Gastroesophageal sphincter (tissue), 4 donors: ENCODE measurements at regions not wholly inside any gene's neighbourhood (a gene's known extent, or its start where the extent isn't known, plus 50 kb on each side); places are given as distances from the start of the nearest gene placed in this dataset.

ENCODE experiments used
- ATAC-seq: fragments of 150-250 bp; one replicate; pipeline ENCODE4 v1.9.1; 2016; ENCODE audit warnings: mild to moderate bottlenecking, moderate library complexity
- H3K27ac ChIP-seq, 4 donors: fragments of 200-600 bp; sonication (generic) in 3 of 4; 1 replicate in 3 of 4; 2 replicates in 1 of 4; pipeline ENCODE4 v1.5.1; 2016 to 2019
- H3K27me3 ChIP-seq: fragments of 200-600 bp; sonication (generic); one replicate; pipeline ENCODE4 v1.5.1; 2019
- H3K36me3 ChIP-seq, 2 donors: fragments of 200-600 bp; sonication (generic); one replicate each; pipeline ENCODE4 v1.5.1; 2019; ENCODE audit warnings: control low read depth in 1 of 2
- H3K4me1 ChIP-seq, 3 donors: fragments of 200-600 bp; sonication (generic); 1 replicate in 2 of 3; 2 replicates in 1 of 3; pipeline ENCODE4 v1.5.1; 2016 to 2019; ENCODE audit warnings: control low read depth in 2 of 3
- H3K4me3 ChIP-seq, 2 donors: fragments of 200-600 bp; sonication (generic); one replicate each; pipeline ENCODE4 v1.5.1; 2019; ENCODE audit warnings: mild to moderate bottlenecking in 1 of 2, moderate library complexity in 1 of 2
- H3K9me3 ChIP-seq, 3 donors: fragments of 200-600 bp; sonication (generic); one replicate each; pipeline ENCODE4 v1.5.1; 2017 to 2019; ENCODE audit warnings: control low read depth in 2 of 3
- CTCF ChIP-seq, 4 experiments: fragments of 200-600 bp in 2 of 4; fragments of 450-650 bp in 2 of 4; sonication (generic) in 1 of 4; IDR thresholded peaks; one replicate each; pipeline ENCODE4 v1.5.1; 2017 to 2019; ENCODE audit warnings: antibody characterized with exemption in 4 of 4, mild to moderate bottlenecking in 2 of 4, moderate library complexity in 2 of 4
- EP300 ChIP-seq: sonication (generic); formaldehyde crosslinking; IDR thresholded peaks from one replicate; pipeline ENCODE4 v1.6.1; 2017; ENCODE audit warnings: antibody characterized with exemption, mild to moderate bottlenecking
- POLR2A ChIP-seq, 2 donors: fragments of 450-650 bp; IDR thresholded peaks; one replicate each; pipeline ENCODE4 v1.6.1; 2017; ENCODE audit warnings: antibody characterized with exemption in 2 of 2, mild to moderate bottlenecking in 2 of 2, moderate library complexity in 1 of 2
- POLR2AphosphoS5 ChIP-seq: sonication (generic); formaldehyde crosslinking; IDR thresholded peaks from one replicate; pipeline ENCODE4 v1.6.1; 2017; ENCODE audit warnings: antibody characterized with exemption
- WGBS, 2 donors: methylation state at CpG; one replicate each; pipeline ENCODE4 v1.1.5; 2018; ENCODE audit warnings: low coverage in 1 of 2; 5-methylcytosine and 5-hydroxymethylcytosine counted together

- H3K27me3 ChIP-seq: no peaks in the 10 kb centered on the region
- peak overlapping the region in 3 of 4 donors; percentile 3 to 51 (median 37) for H3K27ac ChIP-seq
- TF ChIP-seq POLR2AphosphoS5 (no peak), EP300 (no peak), POLR2A (IDR thresholded peaks at IDR 0.05) (no peak), CTCF (IDR thresholded peaks at IDR 0.05) (no peak)
- H3K4me3 ChIP-seq: no peak overlapping the region
- no peaks in the 10 kb centered on the region for H3K36me3 ChIP-seq
- WGBS, 2 donors: 16 to 18% methylated on average over 2 to 7 of the region's 7 CpGs
- ATAC-seq: peak; percentile 55
- H3K4me1 ChIP-seq: peaks cover 0 to 17% (median 0%) of the 10 kb centered on the region in 3 donors
- H3K9me3 ChIP-seq: no peaks in the 10 kb centered on the region
These were observed 247.0 kb downstream of the PTBP2 start for GRCh38 chr1:96968541-96968940.

- no peaks in the 10 kb centered on the region for H3K27me3 ChIP-seq
- H3K9me3 ChIP-seq: no peaks in the 10 kb centered on the region
- no peaks in the 10 kb centered on the region for H3K36me3 ChIP-seq
- WGBS, 2 donors: 65% methylated on average over 4 of the region's 4 CpGs; no CpG with 5 or more reads in 1 of the 2 donors
- TF ChIP-seq POLR2AphosphoS5 (no peak), EP300 (no peak), POLR2A (IDR thresholded peaks at IDR 0.05) (no peak), CTCF (IDR thresholded peaks at IDR 0.05) (no peak)
- ATAC-seq: no peak
- H3K4me3 ChIP-seq: no peak overlapping the region
- peak overlapping the region in 2 of 4 donors; percentile 37 to 51 for H3K27ac ChIP-seq
- peaks cover 0 to 17% (median 0%) of the 10 kb centered on the region in 3 donors for H3K4me1 ChIP-seq
These were observed 247.4 kb downstream of the PTBP2 start for GRCh38 chr1:96968983-96969382.

DNA sequence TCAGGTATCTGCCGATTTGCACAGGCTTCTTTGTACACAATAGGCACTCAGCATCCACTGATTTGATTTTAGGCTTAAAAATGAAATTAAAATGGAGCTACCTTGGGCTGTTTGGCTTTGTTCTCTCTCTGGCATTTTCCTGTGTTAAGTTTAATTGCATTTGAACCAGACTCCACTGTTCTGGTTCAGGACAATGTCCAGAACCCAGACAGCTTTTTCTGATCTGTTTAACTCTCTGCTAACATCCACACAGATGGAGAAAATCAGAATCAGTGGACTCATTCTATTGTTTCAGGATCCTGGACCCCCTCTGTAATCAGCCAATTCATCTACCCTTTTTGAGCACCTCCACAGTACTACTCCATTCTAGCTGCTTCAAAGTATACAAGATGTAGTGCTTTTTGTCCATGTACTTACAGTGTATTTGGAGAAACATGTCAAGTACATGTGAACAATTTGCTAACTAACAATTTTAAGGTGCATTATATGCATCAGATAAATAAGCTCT is 248.1 kb downstream of the PTBP2 start:
- Histone ChIP-seq H3K27me3 (no peaks in the 10 kb centered on the region), H3K4me1 (peaks cover 0 to 17% (median 0%) of the 10 kb centered on the region in 3 donors), H3K9me3 (no peaks in the 10 kb centered on the region), H3K4me3 (no peak overlapping the region), H3K27ac (no peak overlapping the region), H3K36me3 (no peaks in the 10 kb centered on the region)
- no peak for ATAC-seq
- 27 to 75% methylated on average over 1 of the region's 1 CpG for WGBS, 2 donors
- TF ChIP-seq EP300 (no peak), POLR2A (IDR thresholded peaks at IDR 0.05) (no peak), CTCF (IDR thresholded peaks at IDR 0.05) (no peak), POLR2AphosphoS5 (no peak)

DNA sequence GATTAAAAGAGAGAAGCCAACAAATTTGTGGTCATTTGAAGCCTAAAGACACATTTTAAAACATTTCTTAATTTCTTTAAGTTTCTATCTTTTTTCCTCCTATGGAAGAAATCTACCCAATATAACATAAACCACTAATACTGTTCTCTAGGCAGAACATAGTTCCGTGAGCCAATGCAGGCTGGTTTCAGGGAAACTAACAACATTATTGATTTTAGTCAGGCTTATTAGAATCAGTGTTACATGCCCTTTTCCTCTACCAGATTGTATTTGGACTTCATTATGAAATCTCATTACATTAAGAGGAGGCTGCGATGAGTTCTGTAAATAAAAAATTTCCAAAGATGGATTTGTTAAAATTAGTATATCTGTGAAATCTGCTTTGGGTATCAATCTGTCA is 249.9 kb downstream of the PTBP2 start:
- no peaks in the 10 kb centered on the region for H3K36me3 ChIP-seq
- H3K4me1 ChIP-seq: peaks cover 0 to 17% (median 0%) of the 10 kb centered on the region in 3 donors
- WGBS, 2 donors: 94 to 100% methylated on average over 2 of the region's 2 CpGs
- H3K9me3 ChIP-seq: no peaks in the 10 kb centered on the region
- no peaks in the 10 kb centered on the region for H3K27me3 ChIP-seq
- H3K4me3 ChIP-seq: no peak overlapping the region
- ATAC-seq: no peak
- H3K27ac ChIP-seq: no peak overlapping the region
- no peak for TF ChIP-seq CTCF (IDR thresholded peaks at IDR 0.05)
- TF ChIP-seq POLR2A (IDR thresholded peaks at IDR 0.05): no peak
- no peak for TF ChIP-seq EP300
- no peak for TF ChIP-seq POLR2AphosphoS5

- H3K4me3 ChIP-seq: no peak overlapping the region
- no peaks in the 10 kb centered on the region for H3K9me3 ChIP-seq
- no peak for ATAC-seq
- peaks cover 0 to 17% (median 0%) of the 10 kb centered on the region in 3 donors for H3K4me1 ChIP-seq
- WGBS, 2 donors: 88 to 90% methylated on average over 6 to 8 of the region's 8 CpGs
- H3K27ac ChIP-seq: no peak overlapping the region
- no peaks in the 10 kb centered on the region for H3K27me3 ChIP-seq
- TF ChIP-seq POLR2A (IDR thresholded peaks at IDR 0.05): no peak
- TF ChIP-seq CTCF (IDR thresholded peaks at IDR 0.05): no peak
- no peak for TF ChIP-seq EP300
- no peak for TF ChIP-seq POLR2AphosphoS5
- H3K36me3 ChIP-seq: no peaks in the 10 kb centered on the region
These were observed 250.4 kb downstream of the PTBP2 start for GRCh38 chr1:96971849-96972602.
